Left ventricle myocardium superior (tissue), 1 donor: ENCODE measurements at regions not wholly inside any gene's neighbourhood (a gene's known extent, or its start where the extent isn't known, plus 50 kb on each side); places are given as distances from the start of the nearest gene placed in this dataset.
"Not testable (repeated sequence)": the region's sequence is repeated elsewhere in the genome, so short reads cannot be mapped to it uniquely, and the experiment has no call there.

Experiments used
- ATAC-seq: fragments of 200-7000 bp; cut with Tn5 transposase; one replicate; pipeline ENCODE4 v1.9.1; 2020; ENCODE audit warnings: mild to moderate bottlenecking, moderate library complexity
- DNase-seq: peaks from one replicate; pipeline ENCODE4 v3.0.0-alpha.2; 2020
- intact Hi-C: fragments of 100-400 bp; cut with micrococcal nuclease; formaldehyde crosslinking; loops from one replicate; pipeline ENCODE4 v1.11.0; 2022
- donor health status: DM: no; HTN: yes; CAD: no; lungs with severe emphysema.

- DNase-seq, ATAC-seq, intact Hi-C loops: not testable (repeated sequence)
These were observed 141.1 kb downstream of the SLCO4C1 start for GRCh38 chr5:102154791-102155605.

DNA sequence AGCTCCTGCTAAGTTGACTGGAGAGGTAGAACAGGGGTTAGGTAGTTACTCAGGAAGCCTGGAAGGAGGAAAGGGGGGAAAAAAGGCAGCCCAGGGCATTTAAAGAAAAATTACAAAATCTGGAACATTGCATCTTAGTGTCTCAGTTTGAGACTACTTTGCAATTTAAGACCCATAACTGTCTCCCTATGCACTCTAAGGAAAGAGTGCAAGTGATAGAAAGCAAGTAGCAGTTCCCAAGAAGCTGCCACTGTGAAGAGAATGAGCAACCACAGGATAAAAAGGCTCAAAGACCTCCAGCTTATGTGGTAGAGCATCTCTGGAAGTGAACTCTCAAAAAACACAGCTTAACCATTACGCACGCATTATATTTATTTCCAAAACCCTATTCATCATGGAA, 141.8 kb downstream of the SLCO4C1 start:
- DNase-seq = no peak
- intact Hi-C loops = no loop called here
- no peak for ATAC-seq

- intact Hi-C loops = no loop called here
- DNase-seq = no peak
- no peak for ATAC-seq
These were observed 142.9 kb downstream of the SLCO4C1 start for GRCh38 chr5:102153003-102153759.

DNA sequence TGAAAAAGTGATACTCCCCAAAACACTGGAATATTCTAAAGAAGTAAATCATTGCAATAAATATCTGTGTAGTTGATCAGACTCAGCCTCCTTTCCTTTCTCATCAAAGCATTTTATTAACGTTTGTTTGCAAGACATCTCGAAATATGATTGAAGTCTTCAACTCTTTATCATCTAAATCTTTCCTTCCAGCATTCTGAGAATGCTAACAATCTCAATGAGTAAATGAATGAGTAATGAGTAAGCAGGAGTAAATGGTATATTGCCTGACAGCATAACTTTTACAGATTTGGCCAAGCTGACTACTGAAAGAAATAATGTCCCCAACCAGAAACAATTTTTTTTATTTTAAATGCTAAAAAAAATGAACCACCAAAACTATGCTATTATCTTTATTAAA, 157.1 kb downstream of the SLCO4C1 start:
- intact Hi-C loops = no loop called here
- ATAC-seq = no peak
- DNase-seq = no peak

GRCh38 chr5:102138243-102138653, 157.8 kb downstream of the SLCO4C1 start:
- DNase-seq (no peak), ATAC-seq (no peak)
- intact Hi-C loops = no loop called here

- intact Hi-C loops = no loop called here
- ATAC-seq (no peak), DNase-seq (no peak)
These were observed 165.2 kb downstream of the SLCO4C1 start for GRCh38 chr5:102130890-102131289.

DNA sequence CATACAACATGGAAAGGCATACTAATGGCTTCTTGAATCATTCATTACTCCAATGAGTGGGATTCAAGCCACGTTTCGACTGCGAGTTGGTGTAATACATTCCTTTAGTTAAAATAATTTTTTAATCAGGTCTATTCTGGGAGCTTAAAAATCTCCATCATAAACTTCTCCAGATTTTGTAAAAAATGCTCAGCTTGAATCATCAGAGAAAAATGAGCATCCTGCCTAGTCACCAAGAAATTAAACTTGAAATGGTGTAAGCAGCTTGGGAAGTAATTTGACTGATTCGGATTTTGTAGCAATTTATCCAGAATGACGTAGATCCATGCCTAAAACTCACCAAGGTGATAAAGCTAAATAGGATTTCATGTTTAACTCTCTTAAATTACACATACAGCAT, 165.7 kb downstream of the SLCO4C1 start:
- intact Hi-C loops = no loop called here
- no peak for DNase-seq
- ATAC-seq = no peak

DNA sequence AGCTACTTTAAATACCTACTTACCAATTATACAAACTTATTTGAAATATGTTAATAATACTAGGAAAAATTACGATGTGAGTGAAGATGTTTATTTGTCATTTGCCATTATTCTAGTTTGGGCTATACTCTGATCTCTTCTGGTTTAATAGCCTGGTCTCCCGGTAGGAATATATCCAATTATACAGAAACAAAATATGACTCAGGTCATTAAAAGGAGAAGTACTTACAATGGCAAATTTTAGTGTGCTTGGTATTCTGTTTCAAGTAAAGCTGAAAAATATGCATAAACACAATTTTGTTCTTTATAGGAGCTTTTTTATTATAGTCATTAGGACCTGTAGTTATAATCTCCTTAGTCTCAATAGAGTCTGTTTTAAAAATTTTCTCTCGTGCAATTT, 176.8 kb downstream of the SLCO4C1 start:
- no peak for DNase-seq
- ATAC-seq = no peak
- intact Hi-C loops = no loop called here

DNA sequence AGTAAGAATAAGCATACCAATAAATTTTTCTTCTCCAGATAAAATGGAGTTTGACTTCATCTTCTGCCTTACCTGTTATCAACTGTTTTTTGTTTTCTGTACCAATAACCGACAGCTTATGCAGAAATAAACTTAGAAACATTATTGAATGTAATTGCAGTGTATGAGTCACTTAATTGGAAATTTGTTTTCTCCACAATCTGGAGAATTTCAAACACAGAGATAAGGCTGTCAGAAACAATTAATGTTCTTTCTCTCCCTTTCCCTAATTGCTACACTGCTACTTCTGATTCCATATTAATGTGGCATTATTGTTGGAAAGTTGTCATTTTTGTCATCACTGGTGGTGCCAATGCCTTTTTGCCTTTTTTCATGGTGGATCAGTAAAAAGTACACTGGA, 180.3 kb downstream of the SLCO4C1 start:
- intact Hi-C loops = no loop called here
- no peak for ATAC-seq
- no peak for DNase-seq

- ATAC-seq = no peak
- intact Hi-C loops = no loop called here
- DNase-seq = no peak
These were observed 181.5 kb downstream of the SLCO4C1 start for GRCh38 chr5:102114525-102115069.

DNA sequence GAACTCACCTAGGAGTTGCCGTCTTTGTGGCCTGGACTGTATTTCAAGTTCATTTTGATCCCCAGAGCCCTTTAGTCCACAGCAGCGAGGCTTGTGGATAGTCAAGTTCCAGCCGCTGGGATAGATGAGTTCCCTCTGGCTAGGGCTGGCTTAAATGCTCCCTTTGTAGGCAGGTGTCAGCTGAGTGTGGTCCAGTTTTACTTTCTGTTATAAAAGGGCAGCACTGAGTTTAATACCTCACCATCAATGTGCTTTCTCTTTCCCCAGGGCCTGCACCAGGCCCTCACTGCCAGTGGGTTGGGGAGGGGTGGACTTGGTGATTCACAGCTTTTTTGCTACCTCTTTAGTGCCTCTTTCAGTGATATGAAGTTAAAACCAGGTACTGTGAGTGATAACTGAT, 188.2 kb downstream of the SLCO4C1 start:
- no peak for DNase-seq
- ATAC-seq = no peak
- intact Hi-C loops = no loop called here

GRCh38 chr5:102106599-102106998, 189.5 kb downstream of the SLCO4C1 start:
- DNase-seq = no peak
- no peak for ATAC-seq
- intact Hi-C loops = no loop called here

GRCh38 chr5:102099766-102100331, 196.2 kb downstream of the SLCO4C1 start:
- ATAC-seq (no peak), DNase-seq (no peak)
- intact Hi-C loops = no loop called here

- DNase-seq, intact Hi-C loops, ATAC-seq: not testable (repeated sequence)
These were observed 197.0 kb downstream of the SLCO4C1 start for GRCh38 chr5:102099083-102099482.

- DNase-seq, intact Hi-C loops, ATAC-seq: not testable (repeated sequence)
These were observed 197.5 kb downstream of the SLCO4C1 start for GRCh38 chr5:102098606-102099005.

DNA sequence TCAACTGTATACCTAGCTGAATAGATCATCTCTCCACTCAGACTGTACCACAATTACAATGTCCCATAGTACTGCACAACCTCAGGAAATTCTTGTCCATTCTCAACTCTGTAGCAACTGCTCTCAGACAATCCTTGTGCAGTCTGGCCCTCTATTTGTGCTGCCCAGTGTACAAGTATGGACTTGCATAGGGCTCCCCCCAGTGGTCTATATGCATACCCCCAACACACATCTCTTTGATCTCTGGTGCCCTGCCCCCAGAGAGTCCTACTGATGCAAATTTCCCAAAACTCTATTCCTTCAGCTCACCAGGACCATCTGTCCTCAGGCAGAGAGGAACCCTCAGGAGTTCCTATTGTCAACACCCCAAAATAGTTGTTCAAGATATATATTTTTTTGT, 205.3 kb downstream of the SLCO4C1 start:
- DNase-seq (no peak), ATAC-seq (no peak)
- intact Hi-C loops = no loop called here

GRCh38 chr5:102089883-102090282, 206.2 kb downstream of the SLCO4C1 start:
- intact Hi-C loops = no loop called here
- no peak for ATAC-seq
- DNase-seq = no peak

- DNase-seq (no peak), ATAC-seq (no peak)
- intact Hi-C loops = no loop called here
These were observed 208.2 kb downstream of the SLCO4C1 start for GRCh38 chr5:102087906-102088305.

GRCh38 chr5:102080288-102080687, 215.8 kb downstream of the SLCO4C1 start:
- DNase-seq (no peak), ATAC-seq (no peak)
- intact Hi-C loops = no loop called here

GRCh38 chr5:102077920-102078319, 218.2 kb downstream of the SLCO4C1 start:
- ATAC-seq (no peak), DNase-seq (no peak)
- intact Hi-C loops = no loop called here
